ENCODE measurements at regions not wholly inside any gene's neighbourhood (a gene's known extent, or its start where the extent isn't known, plus 50 kb on each side); places are given as distances from the start of the nearest gene placed in this dataset.
"Not testable (repeated sequence)": the region's sequence is repeated elsewhere in the genome, so short reads cannot be mapped to it uniquely, and the experiment has no call there.

DNA sequence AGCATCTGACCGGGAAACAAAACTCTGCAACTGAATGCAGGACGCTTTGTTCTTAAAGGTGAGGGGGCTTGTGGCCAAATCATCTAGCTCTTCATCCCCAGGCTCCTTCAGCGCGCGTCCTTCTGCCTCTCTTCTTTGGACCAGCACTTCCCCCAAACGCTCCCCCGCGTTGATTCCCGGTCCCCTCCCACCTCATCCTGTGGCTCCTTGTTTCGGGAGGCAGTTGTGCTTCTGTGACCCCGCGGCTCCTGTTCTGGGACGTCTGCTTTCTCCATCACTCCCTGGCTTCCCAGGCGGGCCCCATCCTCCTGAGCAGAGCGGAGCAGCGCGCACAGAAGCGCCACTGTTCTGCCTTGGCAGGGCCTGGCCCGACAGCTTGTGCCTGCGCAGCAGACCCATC lies 109.7 kb upstream of the ZNG1E start:
- not testable (repeated sequence) for DNase-seq

- not testable (repeated sequence) for DNase-seq
Observed at GRCh38 chr9:65519018-65519417, 156.7 kb upstream of the ZNG1E start.

DNA sequence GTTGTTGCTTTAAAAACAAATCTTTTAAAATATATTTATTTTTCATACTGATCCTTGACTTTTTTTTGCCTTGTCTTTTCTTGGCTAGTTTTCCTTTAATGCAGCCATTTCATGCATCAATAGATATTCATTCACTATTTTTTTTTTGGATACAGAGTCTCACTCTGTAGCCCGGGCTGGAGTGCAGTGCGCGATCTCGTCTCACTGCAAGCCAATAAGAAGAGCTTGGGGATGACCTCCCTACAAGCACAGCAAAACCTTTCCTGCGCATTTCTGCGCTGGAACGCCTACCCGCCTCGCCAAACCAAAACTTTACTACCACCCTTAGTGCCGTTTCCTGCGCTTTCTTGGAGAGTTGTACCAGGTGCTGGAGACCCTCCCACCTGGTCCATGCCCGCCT lies 161.3 kb upstream of the ZNG1E start:
- DNase-seq: not testable (repeated sequence)

DNA sequence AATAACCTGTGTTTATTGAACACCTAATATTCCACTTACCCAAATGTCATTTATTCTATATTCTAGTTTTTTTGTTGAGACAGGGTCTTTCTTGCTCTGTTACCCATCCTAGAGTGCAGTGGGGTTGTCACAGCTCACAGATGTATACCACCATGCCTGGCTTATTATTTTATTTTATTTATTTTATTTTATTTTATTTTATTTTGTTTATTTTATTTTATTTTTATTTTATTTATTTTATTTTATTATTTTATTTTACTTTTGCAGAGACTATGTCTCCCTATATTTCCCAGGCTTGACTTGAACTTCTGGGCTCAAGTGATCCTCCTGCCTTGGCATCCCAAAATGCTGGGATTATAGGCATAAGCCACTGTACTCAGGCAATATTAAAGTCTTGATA lies 167.8 kb upstream of the ZNG1E start:
- not testable (repeated sequence) for DNase-seq

GRCh38 chr9:65504686-65505085 lies 171.0 kb upstream of the ZNG1E start:
- not testable (repeated sequence) for DNase-seq

DNA sequence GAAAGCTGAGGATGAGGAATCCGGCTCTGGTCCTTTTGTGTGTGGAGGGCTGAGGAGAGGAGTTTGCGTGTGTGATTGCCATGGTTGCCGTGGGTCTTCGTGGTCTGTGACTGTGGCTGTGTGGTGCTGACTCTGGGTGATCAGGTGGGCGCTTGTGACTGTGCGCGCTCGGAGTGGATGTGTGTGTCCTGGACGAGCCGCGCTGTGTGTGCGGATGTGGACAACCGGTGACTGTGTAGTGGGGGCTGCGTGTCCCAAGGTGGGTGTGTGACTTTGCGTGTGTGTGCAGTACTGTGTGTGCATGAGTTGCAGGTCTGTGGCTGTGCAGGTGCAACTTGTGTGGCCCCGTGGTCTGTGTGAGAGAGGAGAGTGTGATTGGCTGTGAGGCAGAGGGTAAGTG lies 172.0 kb upstream of the ZNG1E start:
- DNase-seq: not testable (repeated sequence)

GRCh38 chr9:65482890-65483289 lies 192.8 kb upstream of the ZNG1E start:
- not testable (repeated sequence) for DNase-seq

DNA sequence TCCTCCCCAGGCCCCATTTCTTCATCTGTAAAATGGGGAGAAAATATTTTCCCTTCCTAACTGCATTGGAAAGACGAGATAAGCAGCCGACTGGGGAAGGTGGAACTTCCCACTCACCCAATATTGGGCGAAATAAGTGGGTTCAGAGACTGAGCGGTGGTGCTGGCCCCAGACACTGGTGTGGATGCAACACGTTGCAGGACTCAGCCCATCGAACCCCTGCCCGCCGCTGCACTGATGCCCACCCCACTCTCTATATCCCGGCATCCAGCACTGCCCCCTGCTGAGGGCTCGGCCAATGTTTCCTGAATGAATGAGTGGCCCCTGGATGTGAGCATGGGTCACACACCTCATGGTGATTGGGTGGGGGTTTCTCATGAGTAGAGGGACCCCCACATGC lies 194.4 kb upstream of the ZNG1E start:
- DNase-seq: not testable (repeated sequence)

- DNase-seq: not testable (repeated sequence)
Observed at GRCh38 chr9:65474891-65475290, 189.9 kb upstream of the FOXD4L5 start.

DNA sequence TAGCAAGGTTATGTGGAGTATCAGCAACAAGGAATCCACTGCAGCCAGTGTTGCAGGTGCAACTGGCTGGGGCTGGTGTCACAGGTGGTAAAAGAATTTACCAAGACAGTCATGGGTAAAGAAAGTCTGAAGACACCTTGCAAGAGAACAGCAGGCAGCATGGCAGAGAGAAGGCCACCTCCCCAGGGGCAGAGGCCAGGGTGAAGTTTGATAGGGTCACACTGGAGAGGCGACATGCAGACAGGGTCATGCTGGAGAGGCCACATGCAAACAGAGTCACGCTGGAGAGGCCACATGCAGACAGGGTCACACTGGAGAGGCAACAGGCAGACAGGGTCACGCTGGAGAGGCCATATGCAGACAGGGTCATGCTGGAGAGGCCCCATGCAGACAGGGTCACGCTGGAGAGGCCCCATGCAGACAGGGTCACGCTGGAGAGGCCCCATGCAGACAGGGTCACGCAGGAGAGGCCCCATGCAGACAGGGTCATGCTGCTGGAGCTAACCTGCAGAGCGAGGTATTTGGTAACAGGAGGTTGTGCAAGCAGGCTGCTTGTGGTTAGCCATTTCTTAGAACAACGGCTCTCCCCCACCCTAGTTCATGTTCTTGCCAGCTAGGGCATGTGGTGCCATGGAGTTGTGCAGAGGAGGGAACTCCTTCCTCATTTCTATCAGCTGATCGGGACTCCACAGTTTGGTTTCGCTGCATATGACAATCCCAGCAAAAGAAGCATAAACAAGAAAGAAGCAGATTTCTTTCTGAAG lies 188.2 kb upstream of the FOXD4L5 start:
- DNase-seq: not testable (repeated sequence)

GRCh38 chr9:65471106-65471505 lies 186.1 kb upstream of the FOXD4L5 start:
- DNase-seq: not testable (repeated sequence)

GRCh38 chr9:65466911-65467734 lies 182.1 kb upstream of the FOXD4L5 start:
- DNase-seq: not testable (repeated sequence)

- not testable (repeated sequence) for DNase-seq
Observed at GRCh38 chr9:65465246-65465895, 180.4 kb upstream of the FOXD4L5 start.

GRCh38 chr9:65462476-65462875 lies 177.5 kb upstream of the FOXD4L5 start:
- DNase-seq: not testable (repeated sequence)

DNA sequence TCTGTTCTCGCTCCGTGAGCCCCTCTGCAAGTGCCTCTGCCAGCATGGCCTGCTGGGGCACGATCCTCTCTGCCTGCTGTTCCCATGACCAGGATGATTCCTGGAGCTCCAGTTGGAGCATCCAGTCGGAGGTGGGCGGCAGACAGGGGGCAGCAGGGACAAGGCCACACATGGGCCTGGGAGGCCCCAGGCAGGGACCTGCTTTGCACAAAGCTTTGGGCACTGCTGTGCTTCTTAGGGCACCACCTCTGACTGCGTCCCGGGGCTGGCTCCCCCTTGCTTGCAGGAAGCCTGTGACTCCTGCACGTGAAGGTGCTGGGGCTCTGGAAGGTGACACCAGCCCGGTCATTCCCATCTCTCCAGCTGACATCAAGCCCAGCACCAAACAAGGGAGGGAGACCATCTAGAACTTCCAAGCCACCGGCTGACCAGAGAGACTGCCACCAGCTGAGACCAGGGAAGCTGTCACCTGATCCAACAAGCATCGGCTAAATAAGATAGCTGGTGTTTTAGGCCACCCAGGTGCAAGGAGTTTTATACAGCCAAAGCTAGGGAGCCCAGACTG lies 174.8 kb upstream of the FOXD4L5 start:
- no peak for DNase-seq

- no peak for DNase-seq
Observed at GRCh38 chr9:65458992-65459391, 174.0 kb upstream of the FOXD4L5 start.

DNA sequence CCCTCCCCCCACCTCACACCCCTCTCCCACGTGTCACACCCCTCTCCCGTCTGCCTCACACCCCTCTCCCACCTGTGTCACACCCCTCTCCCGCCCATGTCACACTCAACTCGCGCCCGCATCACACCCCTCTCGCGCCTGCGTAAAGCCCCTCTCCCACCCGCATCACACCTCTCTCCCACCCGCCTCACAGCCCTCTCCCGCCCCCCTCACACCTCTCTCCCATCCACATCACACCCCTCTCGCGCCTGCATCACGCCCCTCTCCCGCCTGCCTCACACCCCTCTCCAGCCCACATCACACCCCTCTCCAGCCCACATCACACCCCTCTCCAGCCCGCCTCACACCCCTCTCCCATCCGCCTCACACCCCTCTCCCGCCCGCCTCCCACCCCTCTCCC lies 173.5 kb upstream of the FOXD4L5 start:
- DNase-seq: no peak

DNA sequence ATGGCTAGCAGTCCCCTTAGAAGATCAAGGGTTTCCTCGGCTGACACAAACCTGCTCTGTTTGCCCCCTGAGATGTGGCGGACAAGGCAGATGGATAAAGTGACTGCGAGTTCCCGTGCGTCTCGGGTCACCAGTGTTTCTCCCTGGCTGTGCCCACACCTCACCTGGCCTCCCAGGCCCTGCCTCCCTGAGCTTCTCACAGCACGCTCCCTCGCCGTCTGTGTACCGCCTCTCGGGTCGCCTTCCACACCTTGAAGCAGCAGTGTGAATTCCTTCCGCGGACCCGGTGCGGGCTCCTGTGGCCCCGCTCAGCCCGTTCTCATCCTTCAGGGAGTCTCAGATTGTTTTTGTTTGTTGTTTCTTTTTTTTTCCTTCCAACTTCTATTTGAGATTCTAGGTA lies 172.0 kb upstream of the FOXD4L5 start:
- DNase-seq: not testable (repeated sequence)

- DNase-seq: not testable (repeated sequence)
Observed at GRCh38 chr9:65455751-65456647, 171.0 kb upstream of the FOXD4L5 start.

- not testable (repeated sequence) for DNase-seq
Observed at GRCh38 chr9:65455136-65455535, 170.1 kb upstream of the FOXD4L5 start.

GRCh38 chr9:65454666-65455065 lies 169.7 kb upstream of the FOXD4L5 start:
- DNase-seq: not testable (repeated sequence)

GRCh38 chr9:65454034-65454433 lies 169.0 kb upstream of the FOXD4L5 start:
- DNase-seq: not testable (repeated sequence)

All from stimulated activated CD4-positive, alpha-beta T cell treated with anti-CD3 and anti-CD28 coated beads, Interleukin-12 subunit alpha, Interleukin-12 subunit beta, amount 100 ng/mL, for 4 hours (primary cell).